GM19351 (cell line): ENCODE measurements at regions not wholly inside any gene's neighbourhood (a gene's known extent, or its start where the extent isn't known, plus 50 kb on each side); places are given as distances from the start of the nearest gene placed in this dataset.

Experiments used
- ATAC-seq: cut with Tn5 transposase; IDR thresholded peaks from one replicate; pipeline ENCODE4 v1.9.1; 2021; ENCODE audit warnings: mild to moderate bottlenecking, moderate library complexity; ENCODE audit not compliant: unreplicated experiment

GRCh38 chr4:137082061-137082460, 450.2 kb downstream of the PCDH18 start:
- ATAC-seq: no peak

DNA sequence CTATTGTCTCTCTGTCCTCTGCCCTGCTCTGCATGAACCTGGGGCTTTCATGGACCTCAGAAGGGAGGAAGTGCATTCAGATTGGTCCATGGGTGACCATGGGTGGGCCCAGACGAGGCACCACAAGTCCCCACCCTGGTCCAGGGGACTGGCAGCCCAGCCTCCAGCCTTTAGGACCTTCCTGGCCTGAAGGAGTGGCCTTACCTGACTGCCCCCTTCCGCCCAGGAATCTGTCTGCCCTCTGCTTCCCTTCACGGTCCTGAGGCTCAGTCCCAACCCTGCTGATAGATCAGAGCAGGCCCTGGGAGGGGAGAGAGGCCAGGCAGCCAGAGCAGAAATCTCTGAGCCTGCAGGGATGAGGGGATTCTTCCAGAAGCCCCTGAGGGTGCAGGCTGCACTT, 455.4 kb downstream of the PCDH18 start:
- no peak for ATAC-seq

DNA sequence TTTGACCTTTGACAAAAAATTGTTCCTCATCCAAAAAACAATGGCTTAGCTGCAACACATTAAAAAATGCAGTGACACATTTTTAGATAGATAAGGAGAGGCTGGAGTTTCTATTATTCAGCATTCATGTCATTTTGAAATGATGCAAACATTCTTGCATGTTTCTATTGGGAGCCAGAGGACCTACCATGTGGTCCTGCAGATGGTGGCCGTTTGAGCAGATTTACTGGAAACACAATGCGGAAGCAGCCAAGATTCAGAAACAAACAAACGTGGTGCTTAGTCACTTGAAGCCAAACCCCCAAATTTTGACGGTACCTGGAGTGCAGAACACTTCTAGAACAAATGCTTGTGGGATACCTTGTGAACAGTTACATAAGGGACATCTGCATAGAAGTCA, 456.7 kb downstream of the PCDH18 start:
- no peak for ATAC-seq

DNA sequence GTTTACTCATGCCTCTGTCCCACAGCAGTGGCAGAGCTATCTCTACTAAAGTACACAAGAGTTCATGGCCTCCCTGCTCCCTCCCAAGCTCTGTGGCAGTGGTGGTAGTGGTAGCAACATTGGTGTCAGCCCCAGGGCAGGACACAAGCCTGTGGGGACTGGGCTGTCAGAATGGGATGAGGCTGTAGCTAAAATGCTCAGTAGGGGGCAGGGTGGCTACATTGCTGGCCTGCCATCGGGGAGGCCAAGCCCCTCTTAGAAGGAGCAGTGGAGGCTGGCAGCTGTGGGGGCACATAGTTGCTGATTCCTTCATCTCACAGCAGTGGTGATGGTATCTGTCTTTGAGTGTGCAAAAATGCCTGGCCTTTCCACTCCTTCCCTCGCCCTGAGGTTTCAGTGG, 461.7 kb downstream of the PCDH18 start:
- no peak for ATAC-seq

DNA sequence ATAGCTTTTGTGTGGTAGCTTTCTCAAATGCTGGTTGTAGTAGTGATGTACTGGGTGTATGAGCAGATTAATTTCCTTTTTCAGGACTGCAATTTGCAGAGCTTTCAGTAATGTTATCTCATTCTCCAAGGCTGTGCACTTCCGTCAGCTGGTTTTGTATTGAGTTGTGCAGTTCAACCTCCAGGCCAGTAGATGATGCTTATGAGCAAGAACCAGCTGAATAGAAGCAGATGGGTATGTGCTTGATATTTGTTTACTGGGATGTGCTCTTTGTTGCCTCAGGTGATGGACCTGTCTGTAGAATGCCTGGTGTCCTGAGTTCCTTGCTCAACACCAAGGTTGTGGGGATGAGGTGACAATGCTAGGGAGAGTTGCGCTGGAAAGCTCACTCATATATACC, 462.8 kb downstream of the PCDH18 start:
- no peak for ATAC-seq

- no peak for ATAC-seq
Measured at GRCh38 chr4:137067735-137068134, 464.6 kb downstream of the PCDH18 start.

GRCh38 chr4:137065311-137065710, 467.0 kb downstream of the PCDH18 start:
- ATAC-seq: no peak

GRCh38 chr4:137063961-137064360, 468.3 kb downstream of the PCDH18 start:
- no peak for ATAC-seq

- no peak for ATAC-seq
Measured at GRCh38 chr4:137043184-137043583, 489.1 kb downstream of the PCDH18 start.

GRCh38 chr4:137039370-137039769, 492.9 kb downstream of the PCDH18 start:
- no peak for ATAC-seq

- no peak for ATAC-seq
Measured at GRCh38 chr4:137032222-137032621, 500.1 kb downstream of the PCDH18 start.

DNA sequence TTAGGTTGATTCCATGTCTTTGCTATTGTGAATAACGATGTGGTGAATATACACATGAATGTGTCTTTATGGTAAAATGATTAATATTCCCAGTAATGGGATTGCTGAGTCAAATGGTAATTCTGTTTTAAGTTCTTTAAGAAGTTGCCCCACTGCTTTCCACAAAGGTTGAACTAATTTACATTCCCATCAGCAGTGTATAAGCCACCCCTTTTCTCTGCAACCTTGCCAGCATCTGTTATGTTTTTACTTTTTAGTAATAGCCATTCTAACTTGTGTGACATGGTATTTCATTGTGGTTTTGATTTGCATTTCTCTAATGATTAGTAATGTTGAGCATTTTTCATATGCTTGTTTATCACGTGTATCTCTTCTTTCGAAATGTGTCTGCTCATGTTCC, 503.3 kb downstream of the PCDH18 start:
- no peak for ATAC-seq

DNA sequence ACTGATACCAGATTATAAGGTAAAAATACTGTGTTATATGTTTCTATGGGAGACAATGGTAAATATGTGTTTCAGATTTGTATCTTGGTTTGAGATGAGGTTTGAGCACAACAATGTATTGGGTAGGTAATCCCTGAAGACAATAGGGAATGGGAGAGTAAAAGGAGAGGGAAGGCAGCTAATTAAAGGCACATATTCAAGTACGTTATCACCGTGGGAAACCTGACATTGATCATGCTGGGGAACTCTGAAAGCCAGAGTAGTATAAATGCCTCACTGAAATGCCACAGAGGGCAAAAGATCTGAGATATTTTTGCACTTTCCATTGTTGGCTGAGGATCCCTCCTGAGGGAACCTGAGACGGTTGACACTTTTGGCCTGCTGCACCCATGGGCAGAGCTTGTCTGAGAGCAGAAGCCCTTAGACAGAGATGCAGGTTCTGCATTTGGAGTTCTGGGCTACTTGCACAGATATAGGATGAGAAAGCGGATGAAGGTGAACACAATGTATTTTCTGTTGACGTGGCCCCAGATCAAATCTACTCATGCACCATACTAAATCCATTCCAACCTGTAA, 506.7 kb downstream of the PCDH18 start:
- no peak for ATAC-seq

GRCh38 chr4:137015426-137016409, 516.6 kb downstream of the PCDH18 start:
- no peak for ATAC-seq

GRCh38 chr4:137000432-137000831, 531.9 kb downstream of the PCDH18 start:
- no peak for ATAC-seq

DNA sequence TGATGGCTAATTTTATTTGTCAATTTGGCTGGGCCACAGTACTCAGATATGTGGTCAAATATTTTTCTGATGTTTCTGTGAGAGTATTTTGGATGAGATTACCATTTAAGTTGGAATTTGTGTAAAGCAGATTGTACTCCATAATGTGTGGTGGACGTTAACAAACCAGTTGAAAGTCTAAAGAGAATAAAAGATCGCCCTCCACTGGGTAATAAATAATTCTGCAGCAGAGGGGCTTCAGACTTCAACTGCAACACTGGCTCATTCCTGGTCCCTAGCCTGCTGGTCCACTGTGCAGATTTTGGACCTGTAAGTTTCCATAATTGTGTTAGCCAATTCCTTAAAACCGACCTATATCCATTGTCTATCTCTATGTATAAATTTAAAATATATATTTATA, 540.3 kb downstream of the PCDH18 start:
- ATAC-seq: no peak

DNA sequence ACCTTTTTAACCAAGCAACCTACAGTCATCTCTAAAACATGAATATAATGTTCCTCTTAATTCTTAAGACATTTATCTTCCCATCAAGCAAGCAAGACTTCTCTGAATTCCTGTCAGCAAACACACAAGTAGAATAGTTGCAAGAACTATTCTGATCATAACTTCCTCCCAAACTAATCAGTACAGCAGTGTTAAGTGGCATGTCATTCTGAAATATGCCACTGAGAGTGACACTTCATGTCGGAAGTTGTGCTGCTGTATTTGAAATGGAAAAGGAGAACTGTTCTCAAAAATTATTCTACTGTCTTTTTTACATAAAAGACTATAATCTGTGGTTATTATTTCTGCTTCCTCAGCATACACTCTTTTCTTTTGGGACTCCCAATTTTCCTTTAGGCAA, 546.6 kb downstream of the PCDH18 start:
- no peak for ATAC-seq

DNA sequence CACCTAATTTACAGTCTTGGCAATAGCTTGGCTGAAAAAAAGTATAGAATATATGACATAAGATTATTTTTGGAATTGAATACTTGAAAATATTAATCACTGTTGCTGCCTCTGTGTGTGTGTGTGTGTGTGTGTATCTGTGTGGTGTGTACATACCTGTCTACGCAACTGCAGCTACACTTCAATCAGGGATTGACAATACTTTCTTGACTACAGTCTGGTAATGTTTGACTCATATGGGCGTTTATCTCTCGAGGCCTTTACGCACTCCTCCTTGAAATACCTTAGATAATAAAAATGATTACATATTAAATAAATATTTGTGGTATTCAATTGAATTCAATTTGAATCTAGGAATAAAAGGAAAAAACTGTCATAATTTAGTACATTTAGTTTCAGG, 565.2 kb downstream of the PCDH18 start:
- ATAC-seq: no peak

DNA sequence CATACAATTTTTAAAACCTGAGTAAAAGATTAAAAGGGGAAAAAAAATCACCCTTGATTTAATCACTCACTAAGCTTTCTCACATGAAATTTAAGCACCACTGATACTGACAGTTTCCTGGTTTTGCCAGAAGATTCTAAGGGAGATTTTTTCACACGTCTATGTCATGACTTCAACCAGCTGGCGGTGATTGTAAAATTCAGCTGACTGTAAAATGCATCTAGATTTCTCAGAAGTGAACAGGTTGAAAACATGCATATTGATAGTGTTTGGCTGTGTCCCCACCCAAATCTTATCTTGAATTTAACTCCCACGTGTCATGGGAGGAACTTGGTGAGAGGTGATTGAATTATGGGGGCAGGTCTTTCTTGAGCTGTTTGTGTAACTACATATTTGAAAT, 566.8 kb downstream of the PCDH18 start:
- ATAC-seq: no peak

DNA sequence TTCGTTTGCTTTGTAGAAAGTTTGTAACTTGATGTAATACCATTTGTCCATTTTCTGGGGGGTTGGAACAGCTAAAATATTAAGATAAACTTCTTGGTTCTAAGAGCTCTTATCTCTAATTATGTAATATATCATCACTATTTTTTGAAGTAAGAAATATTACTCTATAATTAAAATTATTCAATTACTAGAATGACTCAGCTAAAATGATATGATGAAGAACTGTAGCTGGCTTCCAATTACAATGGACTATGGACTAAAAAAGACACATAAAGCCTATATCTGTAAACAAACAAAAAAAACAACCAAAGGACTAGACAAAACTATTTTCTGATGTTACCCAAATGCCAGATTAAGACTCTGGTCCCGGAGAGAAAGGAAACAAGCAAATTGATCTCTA, 569.4 kb downstream of the PCDH18 start:
- ATAC-seq: no peak

DNA sequence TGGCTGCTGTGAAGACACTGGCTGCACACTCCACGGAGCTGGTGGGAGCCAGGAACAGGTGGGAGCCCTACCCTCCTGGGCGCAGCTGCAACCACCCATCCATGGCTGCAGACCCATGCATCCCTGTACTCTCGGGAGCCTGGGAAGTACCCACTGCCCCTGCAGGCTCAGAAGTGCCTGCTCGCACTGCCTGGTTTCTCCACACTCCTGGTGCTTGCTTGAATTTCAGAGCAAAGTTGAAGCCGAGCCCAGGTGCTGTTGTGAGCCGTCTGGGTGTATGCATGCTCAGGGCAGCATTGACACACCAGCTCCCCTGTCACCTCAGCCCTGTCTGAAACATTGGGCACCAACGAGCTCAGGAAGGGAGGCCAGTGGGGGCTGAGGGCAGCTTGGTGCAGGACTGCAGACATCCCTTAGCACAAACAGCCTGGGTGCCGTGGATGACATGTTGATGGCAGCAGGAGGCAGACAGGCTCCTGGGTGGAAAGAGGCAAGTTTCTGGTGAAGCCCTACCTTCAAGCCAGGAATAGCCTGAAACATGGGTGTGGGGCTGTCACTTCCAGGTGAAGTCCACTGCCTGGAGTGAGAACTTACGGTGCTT, 585.9 kb downstream of the PCDH18 start:
- no peak for ATAC-seq

GRCh38 chr4:136939781-136940180, 592.5 kb downstream of the PCDH18 start:
- no peak for ATAC-seq
